ENCODE measurements at regions not wholly inside any gene's neighbourhood (a gene's known extent, or its start where the extent isn't known, plus 50 kb on each side); places are given as distances from the start of the nearest gene placed in this dataset.
"Not testable (repeated sequence)": the region's sequence is repeated elsewhere in the genome, so short reads cannot be mapped to it uniquely, and the experiment has no call there.

GRCh38 chr22:47862394-47862793 is 1099.9 kb downstream of the TBC1D22A start:
- H3K9me3 ChIP-seq (ENCODE audit: control insufficient read depth in 2 of 2, low read length in 2 of 2), result peaks cover 7 to 9% of the 10 kb centered on the region in 2 donors
- no peak overlapping the region for H3K27ac ChIP-seq (ENCODE audit: low read length)
- no peak overlapping the region for H3K9ac ChIP-seq (ENCODE audit: low read length in 2 of 2)
- no peaks in the 10 kb centered on the region for H3K36me3 ChIP-seq (ENCODE audit: control insufficient read depth in 2 of 2, insufficient read depth in 2 of 2, low read length in 2 of 2)
- H3K27me3 ChIP-seq (ENCODE audit: control insufficient read depth in 1 of 2, insufficient read depth in 2 of 2, low read length in 2 of 2), result no peaks in the 10 kb centered on the region
- no peak overlapping the region for H3K4me3 ChIP-seq (ENCODE audit: low read length in 2 of 2)
- H3K4me1 ChIP-seq (ENCODE audit: control insufficient read depth, insufficient read depth, low read length), result no peaks in the 10 kb centered on the region

GRCh38 chr22:47860907-47861306 is 1098.5 kb downstream of the TBC1D22A start:
- not testable (repeated sequence) for H3K27me3 ChIP-seq (ENCODE audit: control insufficient read depth in 1 of 2, insufficient read depth in 2 of 2, low read length in 2 of 2)

GRCh38 chr22:47859881-47860525 is 1097.6 kb downstream of the TBC1D22A start:
- H3K36me3 ChIP-seq (ENCODE audit: control insufficient read depth in 2 of 2, insufficient read depth in 2 of 2, low read length in 2 of 2), result no peaks in the 10 kb centered on the region

More at GRCh38 chr22:47860907-47861306, 1098.5 kb downstream of the TBC1D22A start:
- H3K4me1 ChIP-seq (ENCODE audit: control insufficient read depth, insufficient read depth, low read length); H3K27ac ChIP-seq (ENCODE audit: low read length); H3K4me3 ChIP-seq (ENCODE audit: low read length in 2 of 2); H3K36me3 ChIP-seq (ENCODE audit: control insufficient read depth in 2 of 2, insufficient read depth in 2 of 2, low read length in 2 of 2); H3K9me3 ChIP-seq (ENCODE audit: control insufficient read depth in 2 of 2, low read length in 2 of 2); H3K9ac ChIP-seq (ENCODE audit: low read length in 2 of 2): not testable (repeated sequence)

GRCh38 chr22:47858773-47859306 is 1096.4 kb downstream of the TBC1D22A start:
- H3K4me3 ChIP-seq (ENCODE audit: low read length in 2 of 2), result no peak overlapping the region
- no peaks in the 10 kb centered on the region for H3K36me3 ChIP-seq (ENCODE audit: control insufficient read depth in 2 of 2, insufficient read depth in 2 of 2, low read length in 2 of 2)
- no peak overlapping the region for H3K9ac ChIP-seq (ENCODE audit: low read length in 2 of 2)

More at GRCh38 chr22:47859881-47860525, 1097.6 kb downstream of the TBC1D22A start:
- H3K9ac ChIP-seq (ENCODE audit: low read length in 2 of 2), result no peak overlapping the region
- no peak overlapping the region for H3K27ac ChIP-seq (ENCODE audit: low read length)
- no peaks in the 10 kb centered on the region for H3K27me3 ChIP-seq (ENCODE audit: control insufficient read depth in 1 of 2, insufficient read depth in 2 of 2, low read length in 2 of 2)
- peaks cover 7 to 9% of the 10 kb centered on the region in 2 donors for H3K9me3 ChIP-seq (ENCODE audit: control insufficient read depth in 2 of 2, low read length in 2 of 2)
- H3K4me1 ChIP-seq (ENCODE audit: control insufficient read depth, insufficient read depth, low read length), result no peaks in the 10 kb centered on the region
- H3K4me3 ChIP-seq (ENCODE audit: low read length in 2 of 2), result no peak overlapping the region

GRCh38 chr22:47854680-47855079 is 1092.2 kb downstream of the TBC1D22A start:
- Histone ChIP-seq H3K27ac (ENCODE audit: low read length) (no peak overlapping the region), H3K36me3 (ENCODE audit: control insufficient read depth in 2 of 2, insufficient read depth in 2 of 2, low read length in 2 of 2) (no peaks in the 10 kb centered on the region), H3K27me3 (ENCODE audit: control insufficient read depth in 1 of 2, insufficient read depth in 2 of 2, low read length in 2 of 2) (peaks cover 0 to 2% of the 10 kb centered on the region in 2 donors), H3K9ac (ENCODE audit: low read length in 2 of 2) (no peak overlapping the region), H3K9me3 (ENCODE audit: control insufficient read depth in 2 of 2, low read length in 2 of 2) (peaks cover 5 to 6% of the 10 kb centered on the region in 2 donors), H3K4me1 (ENCODE audit: control insufficient read depth, insufficient read depth, low read length) (no peaks in the 10 kb centered on the region), H3K4me3 (ENCODE audit: low read length in 2 of 2) (no peak overlapping the region)

More at GRCh38 chr22:47858773-47859306, 1096.4 kb downstream of the TBC1D22A start:
- Histone ChIP-seq H3K27ac (ENCODE audit: low read length) (no peak overlapping the region), H3K9me3 (ENCODE audit: control insufficient read depth in 2 of 2, low read length in 2 of 2) (peaks cover 7 to 9% of the 10 kb centered on the region in 2 donors), H3K4me1 (ENCODE audit: control insufficient read depth, insufficient read depth, low read length) (no peaks in the 10 kb centered on the region), H3K27me3 (ENCODE audit: control insufficient read depth in 1 of 2, insufficient read depth in 2 of 2, low read length in 2 of 2) (no peaks in the 10 kb centered on the region)

- H3K36me3 ChIP-seq (ENCODE audit: control insufficient read depth in 2 of 2, insufficient read depth in 2 of 2, low read length in 2 of 2), result no peaks in the 10 kb centered on the region
- peaks cover 0 to 2% of the 10 kb centered on the region in 2 donors for H3K27me3 ChIP-seq (ENCODE audit: control insufficient read depth in 1 of 2, insufficient read depth in 2 of 2, low read length in 2 of 2)
- H3K9ac ChIP-seq (ENCODE audit: low read length in 2 of 2), result no peak overlapping the region
- no peak overlapping the region for H3K27ac ChIP-seq (ENCODE audit: low read length)
- no peak overlapping the region for H3K4me3 ChIP-seq (ENCODE audit: low read length in 2 of 2)
- H3K9me3 ChIP-seq (ENCODE audit: control insufficient read depth in 2 of 2, low read length in 2 of 2), result peaks cover 4 to 6% of the 10 kb centered on the region in 2 donors
- no peaks in the 10 kb centered on the region for H3K4me1 ChIP-seq (ENCODE audit: control insufficient read depth, insufficient read depth, low read length)
Observed at GRCh38 chr22:47854251-47854650, 1091.8 kb downstream of the TBC1D22A start.

- Histone ChIP-seq H3K4me1 (ENCODE audit: control insufficient read depth, insufficient read depth, low read length) (no peaks in the 10 kb centered on the region), H3K27me3 (ENCODE audit: control insufficient read depth in 1 of 2, insufficient read depth in 2 of 2, low read length in 2 of 2) (peaks cover 0 to 4% of the 10 kb centered on the region in 2 donors), H3K27ac (ENCODE audit: low read length) (no peak overlapping the region), H3K9ac (ENCODE audit: low read length in 2 of 2) (no peak overlapping the region), H3K9me3 (ENCODE audit: control insufficient read depth in 2 of 2, low read length in 2 of 2) (peaks cover 3 to 5% of the 10 kb centered on the region in 2 donors), H3K4me3 (ENCODE audit: low read length in 2 of 2) (no peak overlapping the region), H3K36me3 (ENCODE audit: control insufficient read depth in 2 of 2, insufficient read depth in 2 of 2, low read length in 2 of 2) (no peaks in the 10 kb centered on the region)
Observed at GRCh38 chr22:47853750-47854149, 1091.3 kb downstream of the TBC1D22A start.

GRCh38 chr22:47851586-47851985 is 1089.1 kb downstream of the TBC1D22A start:
- H3K27ac ChIP-seq (ENCODE audit: low read length), result no peak overlapping the region
- H3K4me1 ChIP-seq (ENCODE audit: control insufficient read depth, insufficient read depth, low read length), result no peaks in the 10 kb centered on the region
- peaks cover 0 to 10% of the 10 kb centered on the region in 2 donors for H3K27me3 ChIP-seq (ENCODE audit: control insufficient read depth in 1 of 2, insufficient read depth in 2 of 2, low read length in 2 of 2)
- H3K9ac ChIP-seq (ENCODE audit: low read length in 2 of 2), result no peak overlapping the region
- H3K36me3 ChIP-seq (ENCODE audit: control insufficient read depth in 2 of 2, insufficient read depth in 2 of 2, low read length in 2 of 2), result no peaks in the 10 kb centered on the region
- H3K9me3 ChIP-seq (ENCODE audit: control insufficient read depth in 2 of 2, low read length in 2 of 2), result no peaks in the 10 kb centered on the region
- no peak overlapping the region for H3K4me3 ChIP-seq (ENCODE audit: low read length in 2 of 2)

GRCh38 chr22:47850644-47851151 is 1088.2 kb downstream of the TBC1D22A start:
- peaks cover 0 to 10% of the 10 kb centered on the region in 2 donors for H3K27me3 ChIP-seq (ENCODE audit: control insufficient read depth in 1 of 2, insufficient read depth in 2 of 2, low read length in 2 of 2)
- no peaks in the 10 kb centered on the region for H3K4me1 ChIP-seq (ENCODE audit: control insufficient read depth, insufficient read depth, low read length)
- no peak overlapping the region for H3K9ac ChIP-seq (ENCODE audit: low read length in 2 of 2)
- no peak overlapping the region for H3K27ac ChIP-seq (ENCODE audit: low read length)
- H3K36me3 ChIP-seq (ENCODE audit: control insufficient read depth in 2 of 2, insufficient read depth in 2 of 2, low read length in 2 of 2), result no peaks in the 10 kb centered on the region
- no peak overlapping the region for H3K4me3 ChIP-seq (ENCODE audit: low read length in 2 of 2)
- peaks cover 0 to 2% of the 10 kb centered on the region in 2 donors for H3K9me3 ChIP-seq (ENCODE audit: control insufficient read depth in 2 of 2, low read length in 2 of 2)

GRCh38 chr22:47849576-47849975 is 1087.1 kb downstream of the TBC1D22A start:
- no peak overlapping the region for H3K4me3 ChIP-seq (ENCODE audit: low read length in 2 of 2)
- no peaks in the 10 kb centered on the region for H3K4me1 ChIP-seq (ENCODE audit: control insufficient read depth, insufficient read depth, low read length)
- peaks cover 0 to 10% of the 10 kb centered on the region in 2 donors for H3K27me3 ChIP-seq (ENCODE audit: control insufficient read depth in 1 of 2, insufficient read depth in 2 of 2, low read length in 2 of 2)
- no peak overlapping the region for H3K27ac ChIP-seq (ENCODE audit: low read length)
- H3K9ac ChIP-seq (ENCODE audit: low read length in 2 of 2), result no peak overlapping the region
- no peaks in the 10 kb centered on the region for H3K36me3 ChIP-seq (ENCODE audit: control insufficient read depth in 2 of 2, insufficient read depth in 2 of 2, low read length in 2 of 2)
- peaks cover 0 to 3% of the 10 kb centered on the region in 2 donors for H3K9me3 ChIP-seq (ENCODE audit: control insufficient read depth in 2 of 2, low read length in 2 of 2)

Data from stomach smooth muscle (tissue), 2 donors.